DMS 273 treated with DMSO at 0.1 percent for 48 hours (cell line): ENCODE measurements at regions not wholly inside any gene's neighbourhood (a gene's known extent, or its start where the extent isn't known, plus 50 kb on each side); places are given as distances from the start of the nearest gene placed in this dataset.
"Not testable (repeated sequence)": the region's sequence is repeated elsewhere in the genome, so short reads cannot be mapped to it uniquely, and the experiment has no call there.

ENCODE experiments used
- DNase-seq: peaks from one replicate; lab custom pipeline; 2025; lab: John Stamatoyannopoulos, UW

DNA sequence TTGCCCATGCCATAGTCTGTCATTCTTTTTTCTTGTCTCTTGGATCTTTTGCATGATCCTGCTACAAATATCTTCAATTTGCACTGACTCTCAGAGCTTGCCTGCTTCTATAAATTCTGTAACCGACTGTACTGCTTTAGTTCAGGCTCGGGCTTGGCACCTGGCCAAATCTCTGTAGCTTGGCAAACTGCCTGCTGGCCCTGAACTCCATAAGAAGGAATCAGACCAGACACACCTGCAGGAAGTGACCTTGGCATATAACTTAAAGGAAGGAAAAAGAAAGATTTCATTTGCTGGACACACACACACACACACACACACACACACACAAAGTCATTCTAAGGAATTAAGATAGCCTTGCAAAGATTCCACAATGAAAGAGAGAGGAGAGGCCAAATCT is 291.2 kb upstream of the DDX18 start:
- DNase-seq, result peak; percentile 28

DNA sequence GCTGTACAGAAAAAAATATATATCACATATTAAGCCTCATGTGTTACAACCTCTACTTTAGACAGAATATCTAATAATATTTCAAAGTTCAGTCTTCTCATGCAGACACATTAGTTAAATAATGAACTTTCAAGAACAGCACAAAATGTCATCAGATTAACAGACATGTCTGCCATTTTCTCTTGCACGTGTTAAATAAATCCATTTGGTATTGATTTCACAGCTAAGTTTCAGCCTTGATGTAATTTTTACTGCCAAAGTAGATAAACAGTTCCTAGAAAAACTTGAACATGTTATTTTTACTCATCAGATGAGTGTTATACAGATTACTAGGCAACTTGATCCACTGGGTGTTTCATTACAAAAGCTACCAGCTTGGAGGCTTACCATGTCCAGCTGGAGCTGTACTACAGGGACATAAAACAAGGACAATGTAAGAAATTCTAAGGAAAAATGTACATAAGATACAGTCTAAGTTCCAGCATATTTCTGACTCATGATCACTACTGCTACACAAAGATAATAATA is 290.7 kb upstream of the DDX18 start:
- DNase-seq, result no peak

DNA sequence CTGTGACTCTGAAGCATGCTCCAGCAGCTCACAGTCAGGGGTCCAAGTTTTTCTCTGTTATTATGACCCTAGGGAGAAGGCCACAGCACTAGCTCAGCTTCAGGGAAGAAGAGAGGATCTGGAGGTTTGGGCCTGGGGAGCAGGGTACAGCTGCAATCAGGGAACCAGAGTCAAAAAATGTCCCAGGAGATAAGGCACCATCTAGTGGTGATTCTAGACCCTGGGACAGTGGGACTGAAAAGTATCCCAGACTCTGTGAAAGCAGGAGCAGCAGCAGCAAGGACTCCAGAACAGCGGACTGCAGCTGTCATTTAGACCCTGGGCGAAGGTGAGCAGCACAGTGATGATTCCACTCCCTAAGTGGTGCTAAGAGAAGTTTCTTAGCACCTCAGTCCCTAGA is 278.4 kb upstream of the DDX18 start:
- no peak for DNase-seq

DNA sequence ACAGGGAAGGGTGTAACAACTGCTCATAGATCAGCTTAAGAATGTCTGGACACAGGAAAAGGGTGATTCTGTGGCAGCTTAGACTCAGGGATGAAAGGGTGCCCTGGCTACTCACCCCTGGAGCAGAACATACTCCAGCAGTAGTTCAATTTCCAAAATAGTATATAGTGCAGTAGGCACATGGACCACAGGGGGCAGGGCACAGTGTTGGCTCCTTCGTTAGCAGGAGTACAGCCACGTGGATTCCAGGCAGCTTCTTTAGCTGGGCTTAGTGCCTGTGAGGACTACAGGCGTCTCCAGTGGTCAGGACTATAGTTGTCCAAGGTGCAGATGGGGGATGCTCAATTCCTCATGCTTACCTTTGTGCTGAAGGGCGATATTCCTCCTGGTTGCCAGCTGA is 277.5 kb upstream of the DDX18 start:
- no peak for DNase-seq

DNA sequence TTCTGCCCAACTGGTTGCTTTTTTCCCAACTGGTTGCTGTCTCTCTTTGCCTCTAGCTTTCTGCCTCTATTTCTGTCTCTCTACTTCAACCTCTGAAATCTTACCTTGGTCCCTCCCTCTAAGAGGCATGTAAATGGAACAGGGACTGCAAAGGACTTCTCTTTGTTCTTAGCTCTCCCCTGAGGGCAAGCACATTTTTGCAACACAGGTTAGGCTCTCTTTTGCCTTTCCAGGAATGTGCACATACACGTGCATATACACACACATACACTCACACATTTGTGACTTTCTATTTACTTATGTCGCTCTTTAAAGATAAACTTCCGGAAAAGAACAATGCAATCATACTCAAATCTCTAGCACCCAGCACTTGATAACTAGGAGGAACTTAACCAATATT is 262.6 kb upstream of the DDX18 start:
- DNase-seq, result no peak

DNA sequence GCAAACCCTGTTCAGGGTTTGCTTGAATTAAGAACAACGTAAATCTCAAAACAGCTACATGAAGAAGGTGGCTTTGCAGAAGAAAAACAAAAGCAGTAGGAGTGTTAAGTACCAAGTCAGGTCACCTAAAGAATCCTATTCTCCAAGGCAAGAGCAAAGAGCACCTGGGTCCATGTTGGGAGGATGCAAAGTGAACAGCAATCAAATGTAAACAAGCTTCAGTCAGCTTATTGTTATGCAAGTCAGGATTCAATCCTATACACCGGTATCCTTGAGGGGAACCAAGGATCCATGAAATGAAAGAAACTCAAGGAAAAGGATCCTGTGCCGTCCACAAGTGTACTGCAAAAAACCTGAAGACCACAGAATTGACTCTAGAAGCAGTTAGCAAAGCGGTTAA is 261.0 kb upstream of the DDX18 start:
- no peak for DNase-seq

DNA sequence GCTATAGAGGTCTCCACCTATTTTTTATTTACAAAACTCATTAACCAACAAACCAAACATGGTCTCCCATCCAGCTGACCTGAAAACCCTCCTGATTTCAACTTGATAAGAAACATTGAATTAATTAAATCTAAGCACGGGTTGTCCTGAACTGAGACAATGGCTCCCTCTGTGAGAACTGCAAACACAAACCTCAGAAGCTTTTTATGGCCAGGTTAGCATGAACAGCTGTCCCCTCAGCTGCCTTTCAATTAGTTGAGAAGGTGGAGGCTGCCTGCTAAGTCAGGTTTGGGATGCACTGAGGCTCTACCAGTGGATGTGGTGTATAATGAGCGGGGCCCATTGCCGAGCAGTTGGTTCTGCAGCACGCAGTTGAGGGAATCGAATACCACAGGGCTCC is 258.5 kb upstream of the DDX18 start:
- DNase-seq, result no peak

DNA sequence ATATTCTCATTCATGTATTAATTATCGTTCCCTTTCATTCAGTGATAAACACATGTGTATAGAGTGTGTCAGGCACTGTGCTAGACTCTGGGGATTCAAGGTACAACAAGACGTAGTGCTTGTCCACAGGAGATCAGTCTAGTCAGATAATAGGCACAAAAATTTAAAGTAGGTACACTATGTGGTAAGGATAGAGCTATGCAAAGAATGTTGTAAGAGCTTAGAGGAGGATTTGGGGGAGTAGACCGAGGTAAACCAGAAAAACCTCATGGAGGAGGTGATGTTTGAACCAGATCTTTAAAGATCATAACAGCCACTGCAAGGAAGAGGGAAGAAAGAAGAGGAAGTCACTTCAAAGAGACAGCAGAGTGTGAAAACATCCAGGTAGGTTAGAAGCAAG is 256.9 kb upstream of the DDX18 start:
- no peak for DNase-seq

DNA sequence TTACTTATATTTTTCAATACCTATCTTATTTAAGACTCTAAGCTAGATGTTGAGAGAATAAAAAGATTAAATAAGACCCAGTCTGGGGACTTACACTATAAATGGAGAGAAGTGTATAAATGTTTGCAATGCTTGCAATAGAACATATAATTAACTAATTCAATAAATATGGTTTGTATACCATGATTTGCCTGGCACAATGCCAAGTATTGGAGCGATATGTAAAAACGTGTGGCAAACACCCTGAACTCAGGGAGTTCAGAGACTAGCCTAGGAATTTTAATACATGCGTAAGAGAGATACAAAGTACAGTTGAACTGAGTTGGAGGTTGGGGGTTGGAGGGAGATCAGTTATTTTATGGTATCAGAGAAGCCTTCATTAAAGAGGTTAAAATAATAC is 251.8 kb upstream of the DDX18 start:
- DNase-seq, result no peak

DNA sequence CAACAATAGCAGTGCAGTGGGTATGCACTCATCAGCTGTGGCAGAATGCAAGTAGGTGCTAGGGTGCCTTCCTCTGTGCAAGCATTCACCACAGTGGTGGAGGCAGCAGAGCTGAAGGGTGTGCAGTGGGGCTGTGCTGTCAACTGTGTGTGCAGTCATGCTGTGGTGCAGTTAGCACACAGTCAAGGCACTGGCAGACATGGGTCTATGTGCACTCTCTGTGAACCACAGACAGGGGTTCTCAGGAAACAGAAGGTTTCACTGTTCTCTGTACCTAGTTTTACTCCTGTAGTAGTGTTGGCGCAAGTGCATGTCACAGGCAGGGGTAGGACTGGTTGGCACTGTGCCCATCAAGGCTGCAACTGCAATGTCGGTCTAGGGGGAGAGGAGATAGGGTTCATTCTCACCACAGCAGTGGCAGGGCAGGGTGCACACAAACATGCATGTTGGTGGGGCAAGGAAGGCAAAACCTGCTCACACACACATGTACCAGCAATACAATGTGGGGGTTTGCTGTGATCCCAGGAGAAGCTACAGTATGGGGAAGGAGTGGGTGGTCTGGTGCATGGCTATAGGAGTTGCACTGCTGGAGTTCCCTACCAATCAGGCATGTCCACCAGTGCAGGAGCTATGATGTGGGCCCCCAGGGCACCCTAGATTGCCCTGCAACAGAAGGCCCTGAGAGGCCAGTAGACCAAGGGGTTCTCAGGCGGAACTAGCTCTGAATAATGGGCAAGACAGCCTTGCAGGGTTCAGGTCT is 242.7 kb upstream of the DDX18 start:
- DNase-seq, result no peak

DNA sequence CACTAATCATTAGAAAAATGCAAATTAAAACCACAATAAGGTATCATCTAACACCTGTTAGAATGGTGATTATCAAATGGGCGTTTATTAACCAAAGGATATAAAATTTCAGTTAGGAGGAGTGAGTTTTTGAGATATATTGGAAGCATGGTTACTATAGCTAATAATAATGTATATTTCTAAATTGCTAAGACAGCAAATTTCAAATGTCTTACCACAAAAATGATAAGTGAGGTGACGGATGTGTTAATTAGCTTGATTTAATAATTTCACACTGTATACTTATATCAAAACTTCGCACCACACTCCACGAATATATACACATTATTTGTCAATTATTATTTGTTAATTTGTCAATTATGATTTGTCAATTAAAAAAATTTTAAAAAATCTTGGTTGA is 227.2 kb upstream of the DDX18 start:
- DNase-seq, result no peak

DNA sequence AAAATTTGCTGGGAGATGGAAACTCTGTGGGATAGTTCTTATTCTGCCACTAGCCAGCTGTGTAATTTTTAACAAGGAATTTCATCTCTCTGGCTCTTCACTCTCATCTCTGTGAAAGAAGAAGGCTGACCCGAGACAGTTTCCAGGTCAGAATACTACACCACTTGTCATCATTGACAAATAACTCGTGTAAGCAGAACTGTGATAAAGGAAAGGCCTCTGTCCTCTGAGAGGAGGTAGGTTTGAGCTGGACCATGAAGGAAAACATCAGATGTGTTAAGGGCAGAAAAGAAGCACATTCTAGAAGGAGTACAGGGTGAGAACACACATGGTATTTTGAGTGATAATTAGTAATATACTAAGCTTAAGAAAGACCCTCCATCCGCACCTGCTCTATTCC is 211.4 kb upstream of the DDX18 start:
- DNase-seq, result no peak

DNA sequence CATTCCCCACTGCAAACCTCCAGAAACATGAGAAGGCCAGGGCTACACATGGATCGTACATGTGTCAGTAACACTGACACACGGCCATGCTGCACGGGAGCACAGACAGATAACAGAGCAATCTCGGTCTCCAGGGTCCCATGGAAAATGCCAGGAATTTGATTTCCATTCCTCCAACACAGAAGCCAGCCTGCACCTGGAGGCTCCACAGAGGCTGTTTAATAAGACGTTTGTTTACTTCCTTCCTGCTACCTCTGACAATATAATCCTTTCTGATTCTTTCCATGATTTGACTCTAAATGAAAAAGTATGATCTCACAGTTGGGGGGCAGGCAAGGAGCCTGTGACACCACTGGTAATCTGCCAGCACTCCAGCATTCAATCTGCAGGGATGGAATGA is 210.9 kb upstream of the DDX18 start:
- DNase-seq, result no peak

DNA sequence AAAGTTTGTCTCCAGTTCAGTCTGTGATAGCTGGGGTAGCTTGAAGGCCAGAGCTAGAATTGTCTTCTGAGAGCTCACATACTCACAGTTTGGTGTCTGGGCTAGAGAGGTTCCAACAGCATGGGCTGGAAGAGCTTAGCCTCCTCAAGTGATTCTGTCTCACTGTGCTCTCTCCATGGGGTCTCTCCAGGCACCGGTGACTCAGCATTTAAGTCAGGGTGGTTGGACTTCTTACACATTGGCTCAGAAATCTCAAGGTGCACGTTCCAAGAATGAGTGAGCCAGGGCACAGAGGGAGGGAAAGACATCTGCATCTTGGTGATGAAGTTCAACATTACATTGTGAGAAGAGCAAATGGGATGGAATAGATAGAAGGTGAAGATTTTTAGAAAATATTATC is 207.3 kb upstream of the DDX18 start:
- no peak for DNase-seq

DNA sequence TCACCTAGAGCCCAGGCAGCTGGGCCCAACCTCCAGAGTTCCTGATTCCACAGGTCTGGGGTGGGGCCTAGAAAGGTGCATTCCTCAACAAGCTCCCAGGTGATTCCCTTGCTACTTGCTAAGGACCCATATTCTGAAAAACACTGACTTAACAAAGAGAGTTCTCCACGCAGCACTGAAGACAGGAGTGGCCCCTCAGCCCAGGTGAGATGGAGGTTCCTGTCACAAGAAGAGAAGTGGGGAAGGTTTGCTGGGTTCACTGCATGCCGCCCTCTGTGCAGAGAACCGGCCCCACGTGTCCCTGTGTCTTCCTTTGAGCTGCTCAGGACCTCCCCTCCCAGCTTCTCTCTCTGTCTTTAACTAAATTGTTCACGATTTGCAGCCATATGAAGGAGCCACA is 201.4 kb upstream of the DDX18 start:
- no peak for DNase-seq

DNA sequence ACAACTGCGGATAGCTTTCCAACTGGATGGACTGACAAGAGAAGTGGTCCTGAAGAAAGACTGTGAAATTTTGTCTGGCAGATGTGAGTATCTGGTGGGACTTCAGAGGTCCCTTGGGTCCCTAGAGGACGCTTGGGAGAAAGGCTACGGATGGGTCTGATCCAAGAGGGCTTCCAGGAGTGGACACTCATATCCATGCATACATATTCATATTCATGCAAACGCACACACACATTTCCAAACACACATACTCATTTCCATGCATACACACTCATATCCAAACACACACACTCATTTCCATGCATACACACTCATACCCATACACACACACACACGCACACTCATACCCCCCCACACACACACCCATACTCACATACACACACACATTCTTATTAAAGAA is 200.2 kb upstream of the DDX18 start:
- DNase-seq, result no peak

DNA sequence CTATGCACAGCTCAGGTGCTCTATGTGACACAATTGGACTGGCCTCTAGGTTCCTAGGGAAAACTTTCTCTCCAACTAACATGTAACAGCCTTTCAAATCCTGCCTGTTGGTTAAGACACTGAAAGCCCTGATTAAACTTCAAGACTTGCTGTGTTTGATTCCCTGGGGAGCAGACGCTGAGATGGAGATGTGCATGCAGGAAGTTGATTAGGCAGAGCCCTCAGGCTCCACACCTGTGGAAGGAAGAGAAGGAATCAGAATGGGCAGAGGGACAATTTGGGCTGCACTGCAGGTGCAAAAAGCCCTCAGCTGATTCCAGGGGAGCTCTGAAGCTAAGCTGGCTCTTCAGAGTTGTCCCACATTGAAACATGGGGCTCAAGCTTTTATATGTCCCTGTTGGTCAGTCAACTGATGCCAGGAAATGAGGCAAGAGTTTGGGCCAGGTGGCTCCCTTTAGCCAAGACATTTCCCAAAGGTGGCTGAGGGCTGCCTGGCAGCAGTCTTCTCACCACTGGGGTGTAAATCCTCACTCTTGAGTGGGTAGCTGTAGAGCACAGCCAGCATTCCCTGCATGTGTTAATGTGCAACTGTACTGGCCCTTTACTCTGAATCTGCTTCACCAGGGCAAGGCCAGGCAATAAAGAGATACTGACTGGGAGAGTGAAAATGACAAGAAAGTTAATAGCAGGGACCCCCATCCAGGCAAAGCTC is 199.5 kb upstream of the DDX18 start:
- DNase-seq, result no peak

DNA sequence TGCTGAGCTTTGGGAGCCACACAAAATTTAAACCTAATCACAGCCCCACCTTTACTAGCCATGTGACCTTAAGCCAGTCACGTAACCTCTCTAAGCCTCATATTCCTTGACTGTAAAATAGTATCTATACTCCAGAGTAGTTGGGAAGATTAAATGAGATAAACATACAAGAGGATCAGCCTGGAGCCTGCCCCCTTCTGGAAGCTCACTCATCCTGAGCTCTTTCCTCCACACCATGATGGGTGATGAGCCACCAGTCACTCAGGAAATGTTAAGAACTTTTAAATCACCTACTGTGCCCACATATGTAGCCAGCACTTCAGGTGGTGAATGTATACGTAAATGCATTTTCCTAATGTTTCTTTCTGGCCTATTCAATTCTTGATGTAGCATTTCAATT is 195.9 kb upstream of the DDX18 start:
- no peak for DNase-seq

DNA sequence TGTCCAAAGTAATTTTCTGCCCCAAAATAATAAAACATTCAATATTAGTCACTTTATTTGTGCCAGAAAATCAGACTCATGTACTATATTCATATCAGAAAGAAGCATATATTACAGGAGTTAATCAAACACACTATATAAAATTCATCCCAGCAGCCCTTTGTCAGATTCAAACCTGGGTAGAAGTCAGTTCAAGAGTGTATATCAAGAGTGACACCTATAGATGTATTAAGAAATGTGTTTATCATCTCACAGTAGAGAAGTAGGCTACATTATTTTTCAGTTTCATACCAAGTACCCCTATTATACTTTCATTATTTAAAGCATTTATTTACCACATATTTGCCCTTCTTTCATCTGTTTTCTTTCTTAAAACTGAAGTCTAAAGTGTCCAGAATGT is 193.2 kb upstream of the DDX18 start:
- no peak for DNase-seq

DNA sequence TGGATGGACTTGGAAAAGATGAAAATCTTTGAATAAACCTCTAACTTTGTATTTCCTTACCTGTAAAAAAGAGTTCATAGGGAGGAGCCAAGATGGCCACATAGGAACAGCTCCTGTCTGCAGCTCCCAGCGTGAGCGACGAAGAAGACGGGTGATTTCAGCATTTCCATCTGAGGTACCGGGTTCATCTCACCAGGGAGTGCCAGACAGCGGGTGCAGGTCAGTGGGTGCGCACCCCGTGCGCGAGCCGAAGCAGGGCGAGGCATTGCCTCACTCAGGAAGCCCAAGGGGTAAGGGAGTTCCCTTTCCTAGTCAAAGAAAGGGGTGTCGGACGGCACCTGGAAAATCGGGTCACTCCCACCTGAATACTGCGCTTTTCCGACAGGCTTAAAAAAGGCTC is 191.3 kb upstream of the DDX18 start:
- DNase-seq, result not testable (repeated sequence)

DNA sequence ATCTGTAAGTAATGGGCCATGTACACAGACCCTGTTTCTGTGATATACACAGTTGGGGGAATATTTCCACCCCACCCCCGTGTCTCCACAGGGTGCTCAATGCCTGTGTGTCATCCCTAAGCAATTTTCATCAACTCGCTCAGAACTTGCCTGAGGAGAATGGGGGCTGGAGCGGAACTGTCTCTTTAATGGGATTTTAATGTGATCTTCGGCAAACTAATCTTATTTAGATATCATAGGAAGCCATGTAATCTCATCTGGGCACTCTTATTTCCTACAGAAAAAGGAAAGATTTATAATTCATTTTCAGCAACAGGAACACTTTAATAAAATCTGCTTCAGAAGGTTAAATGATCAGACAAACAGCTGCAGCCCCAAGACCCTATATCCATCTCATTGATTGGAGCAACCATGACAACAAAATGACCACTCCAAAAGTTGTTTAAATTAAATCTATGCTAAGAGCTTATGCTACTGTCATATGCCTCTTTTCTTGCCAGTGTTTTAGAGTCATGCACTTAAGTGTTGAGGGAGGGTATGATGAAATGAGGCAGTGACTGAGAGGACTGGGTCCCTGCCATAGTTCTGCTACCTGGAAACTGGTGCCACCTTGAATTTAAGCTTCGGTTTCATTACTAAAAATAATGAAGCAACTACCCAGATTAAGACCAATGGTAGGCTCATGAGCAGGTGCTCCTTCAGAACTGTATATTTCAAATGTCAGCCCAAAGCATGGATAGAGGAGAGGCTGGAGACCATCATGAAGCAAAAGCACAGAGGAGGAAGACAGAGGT is 183.1 kb upstream of the DDX18 start:
- no peak for DNase-seq

DNA sequence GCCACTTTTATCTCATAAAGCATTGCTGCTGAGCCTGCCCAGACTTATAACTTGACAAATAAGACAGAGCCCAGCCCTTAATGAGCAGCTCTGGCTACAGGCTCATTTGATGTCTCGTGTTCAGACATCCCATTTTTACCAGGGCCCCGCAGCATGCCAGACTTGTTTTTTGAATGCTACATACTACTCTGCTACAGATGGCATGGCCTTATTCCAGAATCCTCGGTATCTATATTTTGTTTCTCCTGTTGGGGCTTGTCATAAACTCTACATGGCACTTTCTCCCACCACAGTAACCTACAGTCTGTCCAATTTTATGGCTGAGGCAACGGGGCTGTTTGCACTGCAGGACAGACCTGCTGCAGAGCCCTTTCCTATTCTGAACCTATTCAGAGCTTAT is 179.0 kb upstream of the DDX18 start:
- peak; percentile 34 for DNase-seq

DNA sequence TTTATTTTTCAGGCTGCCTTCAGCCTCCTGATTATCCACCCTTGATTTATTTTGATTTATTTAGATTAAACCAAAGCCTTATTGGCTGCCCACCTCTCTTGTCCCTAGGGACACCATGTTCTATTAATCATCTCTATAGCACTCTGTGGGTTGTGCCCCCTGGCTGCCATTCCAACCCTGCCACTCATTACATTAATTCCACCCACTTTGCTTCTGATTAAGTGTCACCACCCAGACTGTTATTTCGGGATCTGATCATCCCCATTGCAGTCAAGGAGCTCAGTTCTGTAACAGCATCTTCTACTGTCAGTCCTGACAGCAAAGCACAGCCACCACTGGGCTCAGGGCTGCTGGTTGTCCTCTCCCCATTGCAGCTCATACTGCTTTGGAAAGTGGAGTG is 175.1 kb upstream of the DDX18 start:
- DNase-seq, result no peak
